DND-41 (cell line): ENCODE measurements at regions not wholly inside any gene's neighbourhood (a gene's known extent, or its start where the extent isn't known, plus 50 kb on each side); places are given as distances from the start of the nearest gene placed in this dataset.
A peak's percentile ranks its signal among the peaks of the same experiment; 100 is the strongest.

Experiments used
- CTCF ChIP-seq: IDR thresholded peaks from 2 replicates; pipeline ENCODE4 v1.5.1; 2012; ENCODE audit warnings: borderline replicate concordance, low read length, moderate library complexity, mild to moderate bottlenecking; ENCODE audit not compliant: poor library complexity, severe bottlenecking; ENCODE audit errors: extremely low read depth
- EZH2 ChIP-seq: IDR thresholded peaks from 3 replicates; pipeline ENCODE4 v1.6.1; 2012; ENCODE audit warnings: borderline replicate concordance, low read depth, mild to moderate bottlenecking, moderate library complexity, low read length, inconsistent platforms; ENCODE audit not compliant: severe bottlenecking

- peak; percentile 17 for TF ChIP-seq CTCF
- TF ChIP-seq EZH2: no peak
These were observed 293.9 kb downstream of the SNX13 start for GRCh38 chr7:17646253-17646956.
